ENCODE measurements at regions not wholly inside any gene's neighbourhood (a gene's known extent, or its start where the extent isn't known, plus 50 kb on each side); places are given as distances from the start of the nearest gene placed in this dataset.

GRCh38 chr18:28960146-28960545 lies 783.2 kb upstream of the CDH2 start:
- Mint-ChIP-seq H3K36me3 (no peaks in the 10 kb centered on the region), H3K9me3 (peaks cover 0 to 2% of the 10 kb centered on the region in 2 donors), H3K27me3 (no peaks in the 10 kb centered on the region), H3K4me1 (no peaks in the 10 kb centered on the region), H3K27ac (no peak overlapping the region), H3K4me3 (no peak overlapping the region)
- ATAC-seq (replicated peaks), result no peak
- no peak for DNase-seq

GRCh38 chr18:28952339-28952738 lies 775.4 kb upstream of the CDH2 start:
- Mint-ChIP-seq H3K27me3 (no peaks in the 10 kb centered on the region), H3K36me3 (no peaks in the 10 kb centered on the region), H3K27ac (no peak overlapping the region), H3K9me3 (peaks cover 11 to 13% of the 10 kb centered on the region in 2 donors), H3K4me3 (no peak overlapping the region), H3K4me1 (no peaks in the 10 kb centered on the region)
- no peak for DNase-seq
- no peak for ATAC-seq (replicated peaks)

DNA sequence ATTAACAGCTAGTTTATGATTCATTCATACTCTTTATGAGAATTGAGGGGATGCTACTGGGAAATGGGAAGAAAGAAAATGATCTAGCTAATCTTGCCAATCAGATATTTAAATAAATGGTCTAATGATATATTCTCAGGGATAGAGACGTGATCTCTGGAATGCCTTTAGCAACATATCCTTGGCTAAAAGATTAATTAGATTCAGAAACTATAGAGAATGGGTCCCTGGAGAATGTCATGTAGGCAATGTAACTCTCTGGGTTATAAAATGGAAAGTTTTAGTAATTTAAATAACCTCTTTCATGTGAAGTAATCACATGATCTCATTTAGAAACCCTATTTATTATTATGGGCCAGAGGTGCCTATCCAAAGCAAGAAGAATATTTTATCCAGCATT lies 771.0 kb upstream of the CDH2 start:
- Mint-ChIP-seq H3K27me3 (no peaks in the 10 kb centered on the region), H3K9me3 (peaks cover 10 to 11% of the 10 kb centered on the region in 2 donors), H3K36me3 (no peaks in the 10 kb centered on the region), H3K4me3 (no peak overlapping the region), H3K4me1 (no peaks in the 10 kb centered on the region), H3K27ac (no peak overlapping the region)
- no peak for ATAC-seq (replicated peaks)
- DNase-seq, result no peak

- DNase-seq (no peak), ATAC-seq (replicated peaks) (no peak)
- Mint-ChIP-seq H3K36me3 (no peaks in the 10 kb centered on the region), H3K27me3 (no peaks in the 10 kb centered on the region), H3K9me3 (peaks cover 3 to 5% of the 10 kb centered on the region in 2 donors), H3K27ac (no peak overlapping the region), H3K4me1 (no peaks in the 10 kb centered on the region), H3K4me3 (no peak overlapping the region)
These were observed 769.5 kb upstream of the CDH2 start for GRCh38 chr18:28946471-28946870.

DNA sequence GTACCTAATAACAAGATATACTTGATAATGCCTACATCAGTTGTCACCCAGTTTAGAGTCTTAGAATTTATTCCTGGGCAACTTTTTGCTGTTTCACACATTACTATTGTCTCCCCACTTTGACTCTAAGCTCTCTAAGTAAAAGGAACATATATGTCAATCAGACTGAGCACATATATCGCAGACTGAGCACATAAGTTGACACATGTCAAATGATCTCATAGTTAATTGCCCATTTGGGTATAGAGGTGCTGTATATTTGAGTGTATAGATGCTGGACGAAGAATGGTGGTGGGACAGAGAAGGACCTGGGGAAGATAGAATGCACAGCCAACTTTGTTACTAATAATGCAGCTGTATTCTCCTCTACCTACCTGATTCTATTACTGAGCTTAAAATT lies 746.0 kb upstream of the CDH2 start:
- DNase-seq, result no peak
- H3K9me3 Mint-ChIP-seq, result peaks cover 1 to 4% of the 10 kb centered on the region in 2 donors
- H3K36me3 Mint-ChIP-seq, result no peaks in the 10 kb centered on the region
- H3K4me3 Mint-ChIP-seq, result no peak overlapping the region
- no peak overlapping the region for H3K27ac Mint-ChIP-seq
- H3K4me1 Mint-ChIP-seq, result no peaks in the 10 kb centered on the region
- H3K27me3 Mint-ChIP-seq, result no peaks in the 10 kb centered on the region
- ATAC-seq (replicated peaks), result no peak

- Mint-ChIP-seq H3K9me3 (peaks cover 4 to 5% of the 10 kb centered on the region in 2 donors), H3K27ac (no peak overlapping the region), H3K4me1 (no peaks in the 10 kb centered on the region), H3K27me3 (no peaks in the 10 kb centered on the region), H3K4me3 (no peak overlapping the region), H3K36me3 (no peaks in the 10 kb centered on the region)
- DNase-seq (no peak), ATAC-seq (replicated peaks) (no peak)
These were observed 739.5 kb upstream of the CDH2 start for GRCh38 chr18:28916456-28916855.

DNA sequence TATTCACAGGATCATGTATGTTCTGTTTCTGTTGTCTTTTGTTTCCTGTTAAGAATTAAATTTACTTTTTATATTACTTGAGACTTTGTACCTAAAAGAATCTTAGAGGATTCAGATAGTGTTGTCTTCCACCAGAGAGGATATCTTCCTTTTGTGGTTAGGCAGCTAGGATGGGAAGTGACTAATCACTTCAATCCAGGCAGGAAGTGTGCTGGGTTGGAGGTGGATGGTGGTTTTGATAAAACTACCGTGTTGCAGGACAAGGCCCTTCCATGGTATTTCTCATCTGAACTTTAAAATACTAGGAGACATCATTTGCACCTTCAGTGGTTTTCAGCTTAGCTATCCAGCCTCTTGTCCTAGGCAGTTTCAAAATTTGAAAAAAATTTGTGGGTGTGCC lies 728.6 kb upstream of the CDH2 start:
- Mint-ChIP-seq H3K27me3 (no peaks in the 10 kb centered on the region), H3K4me1 (no peaks in the 10 kb centered on the region), H3K9me3 (peaks cover 7% of the 10 kb centered on the region in 2 donors), H3K36me3 (no peaks in the 10 kb centered on the region), H3K4me3 (no peak overlapping the region), H3K27ac (no peak overlapping the region)
- DNase-seq (no peak), ATAC-seq (replicated peaks) (no peak)

GRCh38 chr18:28904789-28905364 lies 727.9 kb upstream of the CDH2 start:
- no peak overlapping the region for H3K27ac Mint-ChIP-seq
- H3K36me3 Mint-ChIP-seq, result no peaks in the 10 kb centered on the region
- peaks cover 7% of the 10 kb centered on the region in 2 donors for H3K9me3 Mint-ChIP-seq
- DNase-seq (no peak), ATAC-seq (replicated peaks) (no peak)
- H3K4me3 Mint-ChIP-seq, result no peak overlapping the region
- no peaks in the 10 kb centered on the region for H3K27me3 Mint-ChIP-seq
- H3K4me1 Mint-ChIP-seq, result no peaks in the 10 kb centered on the region

- no peak overlapping the region for H3K27ac Mint-ChIP-seq
- no peaks in the 10 kb centered on the region for H3K36me3 Mint-ChIP-seq
- no peaks in the 10 kb centered on the region for H3K4me1 Mint-ChIP-seq
- ATAC-seq (replicated peaks) (no peak), DNase-seq (no peak)
- no peak overlapping the region for H3K4me3 Mint-ChIP-seq
- no peaks in the 10 kb centered on the region for H3K27me3 Mint-ChIP-seq
- peaks cover 7 to 9% of the 10 kb centered on the region in 2 donors for H3K9me3 Mint-ChIP-seq
These were observed 726.4 kb upstream of the CDH2 start for GRCh38 chr18:28903306-28903705.

DNA sequence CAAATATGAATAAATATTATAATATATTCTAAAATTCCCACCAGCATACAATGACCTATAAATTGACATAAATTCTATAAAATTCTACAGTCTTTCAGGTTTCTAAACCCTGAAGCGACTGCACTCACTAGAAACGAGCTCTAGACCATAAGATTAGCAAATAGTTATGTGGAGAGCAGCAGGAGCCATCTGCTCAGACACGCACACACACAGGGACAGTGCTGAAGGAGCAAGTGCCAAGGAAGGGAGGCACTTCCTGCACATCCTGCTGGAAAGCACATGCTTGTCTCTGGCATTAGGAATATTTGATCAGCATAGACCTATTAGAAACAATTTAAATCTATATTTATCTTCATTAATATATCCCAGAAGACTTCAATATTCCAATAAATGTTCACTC lies 713.9 kb upstream of the CDH2 start:
- no peaks in the 10 kb centered on the region for H3K4me1 Mint-ChIP-seq
- H3K9me3 Mint-ChIP-seq, result peaks cover 3 to 6% of the 10 kb centered on the region in 2 donors
- DNase-seq (no peak), ATAC-seq (replicated peaks) (no peak)
- no peak overlapping the region for H3K27ac Mint-ChIP-seq
- H3K27me3 Mint-ChIP-seq, result no peaks in the 10 kb centered on the region
- H3K36me3 Mint-ChIP-seq, result no peaks in the 10 kb centered on the region
- no peak overlapping the region for H3K4me3 Mint-ChIP-seq

DNA sequence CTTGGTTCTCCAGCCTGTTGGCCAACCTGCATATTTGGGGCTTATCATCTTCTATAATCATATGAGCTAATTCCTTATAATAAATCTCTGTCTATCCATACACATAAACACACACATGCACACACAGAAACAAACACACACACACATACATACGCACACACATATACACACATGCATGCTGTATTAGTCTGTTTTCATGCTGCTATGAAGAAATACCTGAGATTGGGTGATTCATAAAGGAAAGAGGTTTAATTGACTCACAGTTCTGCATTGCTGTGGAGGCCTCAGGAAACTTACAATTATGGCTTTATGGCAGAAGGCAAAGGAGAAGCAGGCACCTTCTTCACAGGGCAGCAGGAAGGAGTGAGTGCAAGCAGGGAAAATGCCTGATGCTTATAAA lies 707.4 kb upstream of the CDH2 start:
- Mint-ChIP-seq H3K27me3 (no peaks in the 10 kb centered on the region), H3K4me3 (no peak overlapping the region), H3K4me1 (no peaks in the 10 kb centered on the region), H3K9me3 (peaks cover 0 to 2% of the 10 kb centered on the region in 2 donors), H3K27ac (no peak overlapping the region), H3K36me3 (no peaks in the 10 kb centered on the region)
- DNase-seq (no peak), ATAC-seq (replicated peaks) (no peak)

DNA sequence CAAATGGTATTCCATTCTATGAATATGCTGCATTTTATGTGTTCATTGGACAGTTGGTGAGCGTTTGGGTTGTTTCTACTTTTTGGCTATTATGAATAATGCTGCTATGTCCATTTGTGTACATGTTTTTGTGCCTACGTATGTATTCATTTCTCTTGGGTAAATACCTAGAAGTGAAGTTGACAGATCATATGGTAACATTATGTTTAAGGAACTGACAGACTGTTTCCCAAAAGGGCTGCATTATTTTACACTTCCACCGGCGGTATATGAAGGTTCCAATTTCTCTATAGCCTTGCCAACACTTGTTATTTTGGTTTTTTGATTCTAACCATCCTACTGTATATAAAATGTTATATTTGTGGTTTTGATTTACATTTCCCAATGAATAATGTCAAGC lies 703.9 kb upstream of the CDH2 start:
- ATAC-seq (replicated peaks), result no peak
- no peak for DNase-seq
- H3K9me3 Mint-ChIP-seq, result peaks cover 0 to 2% of the 10 kb centered on the region in 2 donors
- H3K27me3 Mint-ChIP-seq, result no peaks in the 10 kb centered on the region
- no peaks in the 10 kb centered on the region for H3K36me3 Mint-ChIP-seq
- no peak overlapping the region for H3K27ac Mint-ChIP-seq
- no peaks in the 10 kb centered on the region for H3K4me1 Mint-ChIP-seq
- no peak overlapping the region for H3K4me3 Mint-ChIP-seq

GRCh38 chr18:28875059-28875458 lies 698.1 kb upstream of the CDH2 start:
- no peak for DNase-seq
- Mint-ChIP-seq H3K27me3 (no peaks in the 10 kb centered on the region), H3K4me3 (no peak overlapping the region), H3K27ac (no peak overlapping the region), H3K4me1 (no peaks in the 10 kb centered on the region), H3K36me3 (no peaks in the 10 kb centered on the region), H3K9me3 (peaks cover 0 to 2% of the 10 kb centered on the region in 2 donors)
- no peak for ATAC-seq (replicated peaks)

- ATAC-seq (replicated peaks), result no peak
- no peaks in the 10 kb centered on the region for H3K4me1 Mint-ChIP-seq
These were observed 686.5 kb upstream of the CDH2 start for GRCh38 chr18:28863396-28863795.

GRCh38 chr18:28858248-28858647 lies 681.3 kb upstream of the CDH2 start:
- DNase-seq, result no peak
- no peaks in the 10 kb centered on the region for H3K36me3 Mint-ChIP-seq
- no peak for ATAC-seq (replicated peaks)
- no peaks in the 10 kb centered on the region for H3K27me3 Mint-ChIP-seq
- no peaks in the 10 kb centered on the region for H3K4me1 Mint-ChIP-seq
- no peak overlapping the region for H3K4me3 Mint-ChIP-seq
- H3K27ac Mint-ChIP-seq, result no peak overlapping the region
- peaks cover 0 to 3% of the 10 kb centered on the region in 2 donors for H3K9me3 Mint-ChIP-seq

More at GRCh38 chr18:28863396-28863795, 686.5 kb upstream of the CDH2 start:
- Mint-ChIP-seq H3K27me3 (no peaks in the 10 kb centered on the region), H3K36me3 (no peaks in the 10 kb centered on the region), H3K4me3 (no peak overlapping the region), H3K9me3 (peaks cover 4% of the 10 kb centered on the region in 2 donors), H3K27ac (no peak overlapping the region)
- no peak for DNase-seq

- Mint-ChIP-seq H3K27me3 (no peaks in the 10 kb centered on the region), H3K4me3 (no peak overlapping the region), H3K9me3 (peaks cover under 1 to 3% of the 10 kb centered on the region in 2 donors), H3K27ac (no peak overlapping the region), H3K4me1 (no peaks in the 10 kb centered on the region), H3K36me3 (no peaks in the 10 kb centered on the region)
- DNase-seq (no peak), ATAC-seq (replicated peaks) (no peak)
These were observed 679.1 kb upstream of the CDH2 start for GRCh38 chr18:28855989-28856388.
